WERI-Rb-1 (cell line): ENCODE measurements at regions not wholly inside any gene's neighbourhood (a gene's known extent, or its start where the extent isn't known, plus 50 kb on each side); places are given as distances from the start of the nearest gene placed in this dataset.

Experiments used
- DNase-seq: peaks from one replicate; pipeline ENCODE4 v3.0.0-alpha.2; 2020
- H3K27ac ChIP-seq: fragments of 250-450 bp; sonication (Bioruptor Pico); 2 replicates; pipeline ENCODE4 v1.5.1; 2020; ENCODE audit warnings: mild to moderate bottlenecking, moderate library complexity
- H3K27me3 ChIP-seq: fragments of 250-450 bp; sonication (Bioruptor Pico); 2 replicates; pipeline ENCODE4 v1.5.1; 2021; ENCODE audit warnings: mild to moderate bottlenecking, low read depth, moderate library complexity; ENCODE audit not compliant: insufficient read depth, severe bottlenecking
- H3K36me3 ChIP-seq: fragments of 250-450 bp; sonication (Bioruptor Pico); 2 replicates; pipeline ENCODE4 v1.5.1; 2020; ENCODE audit warnings: mild to moderate bottlenecking, moderate library complexity
- H3K4me3 ChIP-seq: 2 replicates; pipeline ENCODE4 v1.5.1; 2011; ENCODE audit warnings: low read depth, mild to moderate bottlenecking, control low read depth, low read length
- H3K9me3 ChIP-seq: fragments of 250-450 bp; sonication (Bioruptor Pico); 2 replicates; pipeline ENCODE4 v1.5.1; 2021; ENCODE audit warnings: mild to moderate bottlenecking, moderate library complexity; ENCODE audit not compliant: severe bottlenecking
- CTCF ChIP-seq: IDR thresholded peaks from 2 replicates; pipeline ENCODE4 v1.5.1; 2011; ENCODE audit warnings: low read depth, mild to moderate bottlenecking, control low read depth, inconsistent platforms, low read length

DNA sequence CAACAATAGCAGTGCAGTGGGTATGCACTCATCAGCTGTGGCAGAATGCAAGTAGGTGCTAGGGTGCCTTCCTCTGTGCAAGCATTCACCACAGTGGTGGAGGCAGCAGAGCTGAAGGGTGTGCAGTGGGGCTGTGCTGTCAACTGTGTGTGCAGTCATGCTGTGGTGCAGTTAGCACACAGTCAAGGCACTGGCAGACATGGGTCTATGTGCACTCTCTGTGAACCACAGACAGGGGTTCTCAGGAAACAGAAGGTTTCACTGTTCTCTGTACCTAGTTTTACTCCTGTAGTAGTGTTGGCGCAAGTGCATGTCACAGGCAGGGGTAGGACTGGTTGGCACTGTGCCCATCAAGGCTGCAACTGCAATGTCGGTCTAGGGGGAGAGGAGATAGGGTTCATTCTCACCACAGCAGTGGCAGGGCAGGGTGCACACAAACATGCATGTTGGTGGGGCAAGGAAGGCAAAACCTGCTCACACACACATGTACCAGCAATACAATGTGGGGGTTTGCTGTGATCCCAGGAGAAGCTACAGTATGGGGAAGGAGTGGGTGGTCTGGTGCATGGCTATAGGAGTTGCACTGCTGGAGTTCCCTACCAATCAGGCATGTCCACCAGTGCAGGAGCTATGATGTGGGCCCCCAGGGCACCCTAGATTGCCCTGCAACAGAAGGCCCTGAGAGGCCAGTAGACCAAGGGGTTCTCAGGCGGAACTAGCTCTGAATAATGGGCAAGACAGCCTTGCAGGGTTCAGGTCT is 242.7 kb upstream of the DDX18 start:
- H3K36me3 ChIP-seq = no peaks in the 10 kb centered on the region
- no peaks in the 10 kb centered on the region for H3K9me3 ChIP-seq
- H3K27ac ChIP-seq = no peak overlapping the region
- peaks cover 3% of the 10 kb centered on the region for H3K27me3 ChIP-seq
- TF ChIP-seq CTCF = no peak
- H3K4me3 ChIP-seq = no peak overlapping the region
- no peak for DNase-seq

GRCh38 chr2:117587310-117587709 is 227.2 kb upstream of the DDX18 start:
- TF ChIP-seq CTCF = no peak
- no peak for DNase-seq
- Histone ChIP-seq H3K9me3 (no peaks in the 10 kb centered on the region), H3K27me3 (peaks cover 32% of the 10 kb centered on the region), H3K36me3 (no peaks in the 10 kb centered on the region), H3K4me3 (no peak overlapping the region), H3K27ac (no peak overlapping the region)

GRCh38 chr2:117603060-117603459 is 211.4 kb upstream of the DDX18 start:
- no peak for TF ChIP-seq CTCF
- Histone ChIP-seq H3K4me3 (no peak overlapping the region), H3K27ac (no peak overlapping the region), H3K36me3 (no peaks in the 10 kb centered on the region), H3K9me3 (no peaks in the 10 kb centered on the region), H3K27me3 (peaks cover 50% of the 10 kb centered on the region)
- DNase-seq = no peak

- Histone ChIP-seq H3K27me3 (peaks cover 45% of the 10 kb centered on the region), H3K4me3 (no peak overlapping the region), H3K36me3 (no peaks in the 10 kb centered on the region), H3K9me3 (no peaks in the 10 kb centered on the region), H3K27ac (no peak overlapping the region)
- no peak for TF ChIP-seq CTCF
- DNase-seq = no peak
These were observed 210.9 kb upstream of the DDX18 start for GRCh38 chr2:117603567-117603966.

DNA sequence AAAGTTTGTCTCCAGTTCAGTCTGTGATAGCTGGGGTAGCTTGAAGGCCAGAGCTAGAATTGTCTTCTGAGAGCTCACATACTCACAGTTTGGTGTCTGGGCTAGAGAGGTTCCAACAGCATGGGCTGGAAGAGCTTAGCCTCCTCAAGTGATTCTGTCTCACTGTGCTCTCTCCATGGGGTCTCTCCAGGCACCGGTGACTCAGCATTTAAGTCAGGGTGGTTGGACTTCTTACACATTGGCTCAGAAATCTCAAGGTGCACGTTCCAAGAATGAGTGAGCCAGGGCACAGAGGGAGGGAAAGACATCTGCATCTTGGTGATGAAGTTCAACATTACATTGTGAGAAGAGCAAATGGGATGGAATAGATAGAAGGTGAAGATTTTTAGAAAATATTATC is 207.3 kb upstream of the DDX18 start:
- peaks cover 2% of the 10 kb centered on the region for H3K9me3 ChIP-seq
- no peak for TF ChIP-seq CTCF
- H3K27ac ChIP-seq = no peak overlapping the region
- H3K4me3 ChIP-seq = no peak overlapping the region
- H3K27me3 ChIP-seq = peaks cover 52% of the 10 kb centered on the region
- H3K36me3 ChIP-seq = no peaks in the 10 kb centered on the region
- DNase-seq = no peak

DNA sequence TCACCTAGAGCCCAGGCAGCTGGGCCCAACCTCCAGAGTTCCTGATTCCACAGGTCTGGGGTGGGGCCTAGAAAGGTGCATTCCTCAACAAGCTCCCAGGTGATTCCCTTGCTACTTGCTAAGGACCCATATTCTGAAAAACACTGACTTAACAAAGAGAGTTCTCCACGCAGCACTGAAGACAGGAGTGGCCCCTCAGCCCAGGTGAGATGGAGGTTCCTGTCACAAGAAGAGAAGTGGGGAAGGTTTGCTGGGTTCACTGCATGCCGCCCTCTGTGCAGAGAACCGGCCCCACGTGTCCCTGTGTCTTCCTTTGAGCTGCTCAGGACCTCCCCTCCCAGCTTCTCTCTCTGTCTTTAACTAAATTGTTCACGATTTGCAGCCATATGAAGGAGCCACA is 201.4 kb upstream of the DDX18 start:
- peaks cover 53% of the 10 kb centered on the region for H3K27me3 ChIP-seq
- H3K4me3 ChIP-seq = no peak overlapping the region
- no peaks in the 10 kb centered on the region for H3K36me3 ChIP-seq
- H3K9me3 ChIP-seq = peaks cover 2% of the 10 kb centered on the region
- TF ChIP-seq CTCF = no peak
- no peak for DNase-seq
- no peak overlapping the region for H3K27ac ChIP-seq
